IPS-NIHi11 (cell line): ENCODE measurements at regions not wholly inside any gene's neighbourhood (a gene's known extent, or its start where the extent isn't known, plus 50 kb on each side); places are given as distances from the start of the nearest gene placed in this dataset.
A peak's percentile ranks its signal among the peaks of the same experiment; 100 is the strongest.

Experiments used
- DNase-seq: peaks from one replicate; pipeline ENCODE4 v3.0.0; 2012; ENCODE audit warnings: mixed read lengths, low spot score

DNA sequence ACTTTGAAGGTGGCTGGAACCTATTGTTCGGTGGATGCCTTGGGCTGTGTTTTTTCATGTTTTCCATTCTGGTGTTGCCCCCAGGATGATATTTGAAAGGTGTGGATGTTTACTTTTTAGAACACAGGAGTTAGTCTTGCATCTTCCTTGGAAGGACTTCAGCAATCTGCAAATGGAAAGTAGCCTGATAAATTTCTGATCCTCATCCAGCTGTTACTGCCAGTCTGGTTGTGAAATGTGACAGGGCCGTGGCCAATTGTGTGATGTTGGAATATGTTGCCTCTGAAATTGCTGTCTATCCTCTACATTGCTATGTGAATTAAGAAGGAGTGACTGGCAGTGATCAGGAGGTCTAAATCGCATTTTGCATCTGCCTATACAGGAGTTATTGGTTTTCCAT, 382.5 kb upstream of the C2CD4B start:
- DNase-seq, result no peak

DNA sequence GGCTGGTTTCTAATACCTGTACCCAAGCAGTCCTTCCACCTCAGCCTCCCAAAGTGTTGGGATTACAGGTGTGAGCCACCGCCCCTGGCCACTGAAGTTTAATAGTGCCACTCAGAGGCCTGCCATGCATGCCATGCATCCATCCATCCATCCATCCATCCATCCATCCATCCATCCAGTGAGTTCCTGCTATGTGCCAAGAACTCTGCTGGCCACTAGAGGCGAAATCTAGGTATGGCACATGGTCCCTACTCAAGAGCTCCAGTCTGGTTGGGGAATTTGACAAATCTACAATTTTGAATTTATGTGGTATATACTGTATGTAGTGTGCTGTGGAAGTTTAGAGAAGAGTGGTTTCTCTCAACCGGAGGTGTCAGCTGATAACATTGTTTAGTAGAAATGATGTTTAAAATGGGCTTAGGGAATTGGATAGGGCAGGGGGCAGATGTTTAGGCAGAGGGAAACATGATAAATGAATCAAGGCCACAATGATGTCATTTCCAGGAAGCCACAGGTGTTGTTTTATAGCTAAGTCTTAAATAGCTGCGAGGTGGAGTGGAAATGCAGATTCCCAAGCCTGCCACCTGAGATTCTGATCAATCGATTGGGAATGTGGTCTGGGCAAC, 384.4 kb upstream of the C2CD4B start:
- DNase-seq, result peak; percentile 56

DNA sequence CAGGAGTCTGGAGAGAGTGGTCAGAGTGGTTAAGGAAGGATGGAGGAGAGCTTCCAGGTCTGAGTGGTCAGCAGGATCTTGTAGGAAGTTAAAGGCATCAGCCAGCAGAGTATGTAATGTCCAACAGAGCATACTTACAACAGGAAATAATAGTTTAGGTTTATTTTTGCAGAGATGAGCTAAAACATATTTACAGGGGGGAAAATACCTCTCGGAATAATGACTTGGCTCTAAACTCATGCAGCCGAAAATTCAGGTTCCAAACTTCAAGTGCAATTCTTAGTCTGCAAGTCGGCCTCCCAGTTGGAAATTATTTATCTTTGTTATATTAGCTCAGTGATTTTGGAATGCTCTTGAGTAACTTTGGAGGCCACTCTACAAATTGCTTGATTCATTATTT, 385.0 kb upstream of the C2CD4B start:
- DNase-seq, result no peak

DNA sequence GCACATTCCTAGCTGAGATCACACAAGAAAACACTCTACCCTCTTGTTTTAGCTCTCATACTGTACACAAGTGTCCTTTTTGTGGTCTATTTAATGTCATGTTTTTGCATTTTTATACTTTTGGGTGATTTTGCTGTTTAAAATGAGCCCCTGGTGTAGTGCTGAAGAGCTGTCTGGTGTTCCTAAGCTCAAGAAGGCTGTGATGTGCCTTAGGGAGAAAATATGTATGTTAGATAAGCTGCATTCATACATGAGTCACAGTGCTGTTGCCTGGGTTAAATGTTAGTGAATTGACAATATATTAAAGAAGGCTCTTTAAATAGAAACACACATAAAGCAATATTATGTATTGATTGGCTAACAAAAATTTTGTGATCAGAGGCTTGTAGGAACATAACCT, 387.4 kb upstream of the C2CD4B start:
- no peak for DNase-seq

DNA sequence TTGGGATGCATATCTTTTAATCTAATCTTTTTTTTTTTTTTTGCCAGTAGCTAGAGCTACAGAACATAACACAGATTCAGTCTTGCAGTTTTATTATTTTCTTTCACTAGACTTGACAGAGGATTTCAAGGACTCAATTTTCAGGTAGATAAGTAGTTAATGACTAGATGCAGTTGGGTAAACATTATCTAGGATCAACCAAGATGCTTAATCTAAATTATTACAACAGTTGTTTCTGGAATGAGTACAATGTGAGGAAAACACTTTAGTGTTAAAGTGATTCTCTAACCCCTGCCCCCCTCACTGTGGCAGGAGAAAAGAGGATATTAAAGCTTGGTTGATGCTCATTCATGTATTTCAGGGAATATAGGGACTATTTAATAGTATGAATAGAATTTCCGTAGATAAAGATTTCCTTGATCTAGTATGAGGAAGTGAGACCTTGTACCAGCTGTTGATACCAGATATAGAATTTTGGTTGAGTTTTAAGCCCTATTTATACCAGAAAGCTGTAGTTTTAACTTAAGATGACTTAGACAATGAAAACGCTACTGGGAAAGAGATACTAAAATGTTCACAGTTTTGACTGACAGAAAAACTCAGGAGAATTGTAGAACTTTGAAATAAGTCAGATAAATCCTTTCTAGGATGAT, 389.0 kb upstream of the C2CD4B start:
- no peak for DNase-seq

DNA sequence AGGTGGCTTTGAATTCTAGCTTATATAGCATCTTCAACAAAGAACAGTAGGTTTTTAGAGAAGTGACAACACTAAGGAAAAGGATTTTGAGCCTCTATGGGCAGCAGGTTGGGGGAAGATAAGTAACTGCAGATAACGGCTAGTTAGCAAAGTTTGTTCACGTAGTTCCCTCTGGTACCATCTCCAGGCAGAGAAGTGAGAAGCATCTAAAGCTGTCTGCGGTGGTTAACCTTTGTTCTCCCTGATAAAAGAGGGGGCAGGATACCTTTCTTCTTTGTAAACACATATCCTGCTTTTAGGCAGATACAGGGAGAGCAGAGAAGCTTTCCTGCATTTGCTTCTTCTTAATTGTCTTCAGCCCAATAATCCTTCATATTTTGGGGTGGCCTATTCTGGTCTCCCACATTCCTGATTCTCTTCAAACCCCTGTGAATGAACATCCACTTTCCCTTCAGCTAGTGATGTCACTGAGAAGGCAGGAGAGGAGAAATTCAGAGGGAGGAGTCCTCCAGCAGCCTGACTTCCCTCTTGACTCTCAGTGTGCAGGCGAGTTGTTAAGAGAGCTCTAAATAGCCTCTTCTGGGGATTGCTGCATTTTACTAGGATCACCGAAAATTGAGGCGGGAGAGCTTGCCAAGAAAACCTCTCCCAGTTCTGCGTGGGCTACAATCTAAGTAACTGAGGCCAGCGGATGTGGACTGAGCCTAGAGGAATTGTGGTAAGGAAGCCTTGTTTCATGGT, 393.7 kb upstream of the C2CD4B start:
- no peak for DNase-seq

DNA sequence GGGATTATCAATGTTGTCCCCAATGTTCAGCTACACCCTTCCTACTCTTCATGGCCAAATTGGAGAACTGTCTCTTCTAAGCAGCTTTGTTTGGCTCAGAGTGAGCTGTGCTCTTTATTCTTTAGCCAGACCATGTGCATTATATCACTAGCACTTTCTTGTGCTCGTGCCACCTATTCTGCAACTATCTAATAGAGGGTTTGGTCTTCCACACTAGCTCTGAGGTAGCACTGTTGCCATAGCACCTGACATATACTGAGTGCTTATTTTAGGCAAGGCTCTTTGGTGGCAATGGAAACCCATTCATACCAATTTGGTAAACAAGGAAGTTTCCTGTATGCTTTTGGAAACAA, 394.3 kb upstream of the C2CD4B start:
- DNase-seq, result no peak

DNA sequence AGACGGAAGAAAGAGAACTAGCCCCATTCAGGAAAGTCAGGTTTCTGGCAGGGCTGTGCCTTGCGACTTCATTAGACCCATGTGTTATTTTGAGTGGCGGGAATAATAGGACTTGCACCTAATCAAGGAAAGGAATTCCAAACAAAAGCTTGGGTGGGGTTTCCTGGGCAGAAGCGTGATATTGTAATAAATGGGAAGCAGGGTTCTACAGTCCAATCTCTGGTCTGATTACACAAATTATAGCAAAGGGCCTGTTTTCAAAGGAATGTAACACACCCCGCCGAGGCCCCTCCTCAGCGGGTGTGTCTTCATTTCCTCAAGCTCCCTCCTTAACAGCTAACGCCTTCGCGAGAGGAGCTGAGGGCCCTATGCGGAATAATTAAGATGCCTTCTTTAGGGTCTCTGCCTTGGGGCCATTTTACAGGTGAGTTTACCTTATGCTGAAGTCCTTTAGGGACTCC, 396.0 kb upstream of the C2CD4B start:
- DNase-seq, result no peak

DNA sequence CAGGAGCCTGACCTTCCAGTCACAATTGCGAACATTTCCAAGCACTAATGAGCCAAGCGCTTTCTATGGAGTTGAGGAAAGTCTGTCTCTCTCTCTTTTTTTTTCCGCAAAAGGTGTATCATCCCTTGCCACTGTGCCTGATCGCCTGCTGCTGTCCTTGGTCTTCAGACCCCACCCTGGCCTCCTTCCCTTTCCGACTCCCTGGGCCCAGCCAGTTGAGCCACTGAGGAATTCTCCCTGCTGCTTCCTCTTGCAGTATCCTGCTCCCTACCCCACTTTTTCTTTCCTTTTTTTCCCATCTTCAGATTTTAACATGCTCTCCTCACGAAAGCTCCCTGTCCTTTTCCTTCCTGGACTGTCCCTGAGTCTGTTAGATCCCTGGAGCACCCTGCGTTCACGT, 396.5 kb upstream of the C2CD4B start:
- DNase-seq, result no peak

DNA sequence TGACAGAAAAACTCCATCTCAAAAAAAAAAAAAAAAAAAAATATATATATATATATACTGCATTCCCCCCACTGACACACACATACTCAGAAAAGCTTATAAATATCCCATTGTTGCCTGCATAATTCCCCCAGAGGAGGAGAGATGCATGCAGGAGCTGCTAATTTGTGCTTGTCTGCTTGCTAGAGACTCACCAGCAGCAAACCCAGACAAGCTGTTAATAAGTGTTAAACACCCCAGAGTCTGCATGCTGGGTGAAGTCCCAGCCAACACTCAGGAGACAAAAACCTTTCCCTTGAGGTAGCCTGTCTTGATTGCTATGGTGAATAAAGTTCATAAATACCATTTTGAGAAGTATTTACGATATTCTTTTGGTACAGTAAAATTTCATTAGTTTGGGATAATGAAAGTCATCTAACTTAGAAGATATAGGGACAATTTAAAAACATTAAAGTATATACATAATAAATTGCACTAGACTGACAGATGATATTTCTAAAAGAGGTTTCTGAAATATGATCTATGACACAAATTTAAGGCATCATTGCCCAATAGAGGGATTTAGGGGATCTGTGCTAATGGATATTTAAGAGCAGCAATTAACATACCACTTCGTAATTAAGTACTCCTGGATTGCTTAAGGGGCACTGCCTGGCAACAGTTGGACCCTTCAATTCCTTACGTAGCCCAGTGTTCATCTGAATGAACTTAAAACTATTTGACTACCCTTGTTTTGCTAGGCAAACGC, 400.0 kb upstream of the C2CD4B start:
- DNase-seq, result no peak

DNA sequence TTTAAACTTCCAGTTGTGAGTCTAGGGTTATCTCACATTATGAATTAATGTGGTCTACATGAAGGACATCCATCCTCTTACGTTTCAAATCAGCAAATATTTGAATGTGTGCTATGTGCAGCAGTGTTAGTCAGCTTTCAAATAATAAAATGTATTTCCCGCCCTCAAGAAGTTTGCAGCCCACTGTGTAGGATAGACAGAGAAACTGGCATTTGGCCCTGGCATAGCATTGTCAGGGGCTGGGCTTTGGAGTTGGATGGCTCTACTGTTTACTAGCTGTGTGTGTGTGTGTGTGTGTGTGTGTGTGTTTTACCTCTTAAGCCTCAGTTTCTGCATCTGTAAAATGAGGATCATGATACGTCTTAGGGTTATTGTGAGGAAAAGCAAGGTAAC, 400.5 kb upstream of the C2CD4B start:
- no peak for DNase-seq

DNA sequence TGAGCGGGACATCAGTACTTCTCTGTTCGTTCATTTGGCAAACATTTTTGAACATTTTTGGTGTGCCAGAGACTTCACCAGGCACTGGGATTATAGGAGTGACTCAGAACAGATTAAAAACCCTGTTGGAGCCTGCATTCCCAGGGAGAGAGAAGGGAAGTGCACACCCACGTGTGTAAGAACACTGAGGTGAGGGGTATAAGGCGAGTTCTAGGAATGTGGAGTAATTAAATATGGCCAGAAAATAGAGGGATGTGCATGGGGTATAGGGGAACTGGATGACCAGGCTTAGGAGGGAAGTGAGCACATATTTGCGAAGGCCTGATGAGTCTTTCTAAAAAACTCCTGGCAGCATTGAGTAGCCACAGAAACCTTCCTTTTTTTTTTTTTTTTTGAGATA, 401.2 kb upstream of the C2CD4B start:
- DNase-seq, result no peak

DNA sequence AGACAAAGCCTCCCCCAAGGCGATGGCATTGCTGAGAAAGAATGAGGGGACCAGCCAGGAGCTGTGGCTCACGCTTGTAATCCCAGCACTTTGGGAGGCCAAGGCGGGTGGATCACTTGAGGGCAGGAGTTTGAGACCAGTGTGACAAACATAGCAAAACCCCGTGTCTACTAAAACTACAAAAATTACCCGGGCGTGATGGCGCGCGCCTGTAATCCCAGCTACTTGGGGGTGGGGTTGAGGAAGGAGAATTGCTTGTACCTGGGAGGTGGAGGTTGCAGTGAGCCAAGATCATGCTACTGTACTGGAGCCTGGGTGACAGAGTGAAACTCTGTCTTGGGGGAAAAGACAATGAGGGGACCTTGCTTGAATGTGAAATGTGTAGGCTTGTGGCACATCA, 402.4 kb upstream of the C2CD4B start:
- no peak for DNase-seq

DNA sequence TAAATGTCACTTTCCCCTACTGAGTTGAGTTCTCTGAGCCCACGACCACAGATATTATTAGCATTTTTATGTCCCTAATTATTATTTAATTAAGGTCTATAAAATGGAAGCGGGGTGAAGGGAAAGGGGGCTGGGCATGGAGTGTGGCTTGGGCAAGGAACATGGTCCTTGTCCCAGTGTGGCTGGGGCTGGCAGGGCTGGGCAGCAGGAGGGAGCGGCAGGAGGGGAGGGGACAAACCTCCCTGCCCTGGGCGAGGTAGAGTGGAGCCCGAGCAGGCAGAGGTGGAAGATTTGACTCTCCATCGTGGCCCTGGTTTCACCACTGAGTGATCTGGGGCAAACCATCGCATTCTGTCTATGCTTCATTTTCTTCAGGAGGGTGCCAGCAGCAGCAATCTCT, 402.9 kb upstream of the C2CD4B start:
- DNase-seq, result no peak

DNA sequence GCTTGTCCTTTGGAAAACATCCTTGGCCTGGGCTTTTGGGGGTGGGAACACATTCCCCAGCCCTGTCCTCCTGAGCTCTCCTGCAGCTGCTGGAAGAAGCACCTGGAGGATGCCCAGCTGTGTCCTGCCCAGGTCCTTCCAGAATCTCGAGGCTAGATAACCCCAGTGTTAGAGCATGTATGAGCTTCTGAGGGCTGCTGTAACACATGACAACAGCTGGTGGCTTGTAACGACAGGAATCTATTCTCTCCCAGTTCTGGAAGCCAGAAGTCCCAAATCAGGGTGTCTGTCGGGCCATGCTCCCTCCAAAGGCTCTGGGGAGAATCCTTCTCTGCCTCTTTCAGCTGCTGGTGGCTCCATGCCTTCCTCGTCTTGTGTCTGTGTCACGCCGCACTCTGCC, 403.6 kb upstream of the C2CD4B start:
- no peak for DNase-seq

DNA sequence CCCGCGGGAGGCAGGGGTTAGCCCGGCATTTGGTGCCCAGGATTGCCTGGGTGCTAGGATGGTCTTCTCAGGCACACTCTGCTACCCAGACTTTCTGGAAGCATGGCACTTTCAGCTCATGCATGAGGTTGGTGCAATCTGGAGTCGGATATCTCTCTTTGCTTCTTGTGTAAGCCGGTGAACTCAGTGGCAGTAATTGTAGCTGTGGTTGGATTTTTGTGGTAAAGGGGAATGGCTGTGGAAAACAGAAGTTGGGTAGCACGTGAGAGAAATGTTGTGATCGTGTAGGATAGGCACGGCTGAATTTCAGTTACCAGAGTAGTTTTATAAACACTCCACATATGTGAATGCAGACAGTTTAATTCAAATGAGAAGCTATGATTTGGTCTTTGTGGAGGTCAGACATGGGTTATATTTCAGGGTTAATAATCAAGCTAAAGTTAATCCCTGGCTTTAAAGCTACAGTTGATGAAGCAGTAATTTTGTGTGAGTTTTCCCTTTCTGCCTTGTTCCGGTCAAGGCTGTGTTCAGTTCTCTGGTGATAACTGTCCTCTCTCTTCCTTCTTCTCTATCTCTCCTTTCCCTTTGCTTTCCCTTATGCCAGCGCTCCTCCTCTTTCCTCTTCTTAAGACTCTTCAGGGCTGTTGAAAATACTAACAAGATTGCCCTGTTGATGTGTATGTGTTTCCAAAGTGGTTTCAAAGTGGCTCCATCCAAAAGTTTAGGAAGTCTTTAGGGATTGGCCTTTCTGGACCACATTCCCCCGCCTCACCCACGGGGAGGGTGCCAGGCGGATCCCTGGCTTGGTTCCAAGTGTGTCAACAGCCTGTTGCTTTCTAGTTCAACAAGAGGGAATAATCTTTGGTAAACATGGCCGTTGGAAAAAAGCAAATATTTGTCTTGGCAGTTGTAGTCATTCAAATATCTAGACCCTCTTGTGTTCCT, 404.6 kb upstream of the C2CD4B start:
- DNase-seq, result no peak

DNA sequence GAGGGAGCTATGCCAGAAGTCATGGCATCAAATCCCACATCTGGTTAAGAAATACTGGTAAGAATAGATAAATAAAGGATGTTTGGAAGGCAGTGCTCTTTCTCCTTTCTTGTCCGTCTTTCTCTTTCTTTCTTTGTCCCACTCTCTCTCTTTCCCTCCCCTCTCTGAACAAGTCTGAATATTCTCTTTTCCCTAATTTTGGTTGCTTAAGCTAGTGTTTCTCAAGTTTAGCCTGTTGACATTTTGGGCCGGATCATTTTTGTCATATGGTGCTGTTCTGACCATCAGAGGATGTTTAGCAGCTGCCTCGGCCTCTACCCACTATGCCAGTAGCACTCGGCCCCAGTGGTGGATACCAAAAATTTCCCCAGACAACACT, 405.3 kb upstream of the C2CD4B start:
- no peak for DNase-seq

DNA sequence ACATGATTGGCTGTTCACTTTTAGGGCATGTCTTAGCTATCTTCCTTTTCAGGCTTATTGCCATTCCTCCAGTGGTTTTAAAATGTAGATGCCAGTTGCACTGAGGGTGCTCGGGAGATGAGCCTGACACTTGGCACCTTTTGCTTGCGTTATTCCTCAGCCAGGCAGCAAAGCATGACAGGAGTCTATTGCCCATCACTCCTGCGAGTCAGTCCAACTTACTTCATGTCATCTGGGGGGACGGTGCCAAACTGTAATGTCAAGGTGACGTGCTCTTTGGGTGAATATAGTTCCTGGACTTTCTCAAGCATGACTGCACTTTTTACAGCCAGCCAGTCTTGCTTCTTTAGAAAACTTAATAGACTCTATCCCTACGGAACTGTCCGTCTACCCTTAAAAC, 406.0 kb upstream of the C2CD4B start:
- no peak for DNase-seq

DNA sequence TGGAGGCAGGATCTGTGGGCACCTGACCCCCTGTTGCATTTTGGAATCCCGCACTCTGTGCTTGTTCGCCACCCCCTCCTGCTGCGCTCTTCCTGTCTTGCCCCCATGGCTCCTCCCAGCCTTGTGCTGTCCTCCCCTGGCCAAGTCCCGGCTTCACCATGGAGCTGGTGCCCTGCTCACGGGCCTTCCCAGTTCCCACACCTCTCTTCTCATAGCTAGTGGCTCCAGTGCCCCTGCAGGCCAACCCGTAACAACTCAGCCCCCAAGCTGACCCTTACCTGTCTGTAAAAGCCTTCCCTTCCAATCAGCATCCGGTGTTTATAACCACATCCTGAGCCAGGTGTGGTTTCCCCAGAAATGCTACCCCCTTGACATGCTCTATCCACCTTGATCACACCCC, 407.7 kb upstream of the C2CD4B start:
- peak; percentile 59 for DNase-seq

DNA sequence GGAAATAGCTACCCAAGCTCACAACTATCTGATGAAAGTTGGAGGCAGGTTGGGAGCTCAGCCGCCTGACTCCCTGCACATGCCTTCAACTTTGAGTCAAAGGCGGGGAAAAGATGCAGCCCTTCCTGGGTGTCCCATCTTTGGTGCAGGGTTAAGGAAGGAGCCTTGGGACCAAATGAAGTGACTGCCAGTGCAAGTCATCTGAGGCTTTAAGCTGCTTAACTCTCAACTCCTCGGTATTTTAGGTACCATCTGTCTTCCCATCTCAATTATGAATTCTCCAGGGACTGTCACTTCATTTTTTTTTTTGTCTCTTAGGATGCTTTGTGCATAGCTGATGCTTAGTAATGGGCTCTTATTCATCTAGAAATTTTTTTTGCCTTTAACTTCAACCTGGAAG, 408.8 kb upstream of the C2CD4B start:
- no peak for DNase-seq

DNA sequence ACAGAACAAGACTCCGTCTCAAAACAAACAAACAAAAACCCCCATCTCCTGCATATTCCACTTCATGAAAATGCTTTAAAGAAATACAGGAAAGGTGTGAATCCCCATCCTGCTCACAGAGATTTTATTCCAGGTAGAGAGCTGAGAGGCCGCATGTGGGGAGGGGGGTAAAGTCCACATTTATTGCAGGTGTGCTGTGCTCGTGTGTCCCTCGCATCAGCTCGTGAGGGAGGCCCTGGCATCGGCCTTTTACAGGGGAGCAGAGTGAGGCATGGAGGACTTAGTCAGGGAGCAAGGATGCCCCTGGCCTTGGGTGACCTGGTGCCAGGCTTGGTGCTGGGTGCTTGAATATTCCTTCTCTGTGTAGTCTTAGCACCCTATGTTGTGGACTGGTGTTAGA, 413.5 kb upstream of the C2CD4B start:
- DNase-seq, result no peak

DNA sequence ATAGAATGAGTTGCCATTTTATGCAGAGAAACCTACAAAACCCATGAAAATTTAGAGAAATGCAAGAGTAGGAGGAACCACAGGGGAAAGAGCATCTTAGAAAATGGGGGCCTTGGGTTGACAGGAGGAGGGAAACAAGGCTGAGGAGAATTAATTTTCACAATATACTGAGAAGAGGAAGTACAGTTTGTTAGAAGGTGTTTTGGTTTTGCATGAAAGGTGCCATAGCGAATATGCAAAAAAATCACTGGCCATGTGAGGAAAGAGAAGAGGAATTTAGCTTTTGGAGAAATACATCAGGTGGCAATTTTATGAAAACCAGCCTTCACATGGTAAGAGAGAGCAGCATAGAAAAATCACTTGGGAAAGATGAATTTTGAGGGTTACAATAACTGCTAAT, 413.9 kb upstream of the C2CD4B start:
- no peak for DNase-seq
